H1 (cell line): ENCODE measurements at regions not wholly inside any gene's neighbourhood (a gene's known extent, or its start where the extent isn't known, plus 50 kb on each side); places are given as distances from the start of the nearest gene placed in this dataset.

Source experiments
- CTCF ChIA-PET: fragments of 300-600 bp; sonication (Branson Sonifier 250); formaldehyde crosslinking; loops from one replicate; lab custom pipeline; 2021; ENCODE audit not compliant: partially characterized antibody; lab: Charles Lee
- POLR2A ChIA-PET: fragments of 300-600 bp; sonication (Branson Sonifier 250); formaldehyde crosslinking; loops from one replicate; lab custom pipeline; 2021; ENCODE audit warnings: inconsistent platforms; ENCODE audit not compliant: partially characterized antibody; lab: Charles Lee
- DNase-seq, 2 experiments: peaks; one replicate each; pipeline versions ENCODE4 v3.0.0 to v3.0.0-alpha.2; 2010 to 2022; ENCODE audit warnings: low spot score in 2 of 2, low read depth in 1 of 2, mixed read lengths in 1 of 2
- FAIRE-seq: peaks from 2 replicates; lab custom pipeline; 2011; peaks lifted over from hg19 to GRCh38; lab: Jason Lieb, UNC
- H2AFZ ChIP-seq: 2 replicates; pipeline ENCODE4 v1.8.1; 2012; ENCODE audit warnings: low read length, inconsistent platforms
- H2AK5ac ChIP-seq: 2 replicates; pipeline ENCODE4 v1.6.1; 2013; ENCODE audit warnings: low read depth, low read length
- H2BK120ac ChIP-seq: replicated peaks from 2 replicates; pipeline ENCODE3; 2013; ENCODE audit warnings: low read depth, low read length, inconsistent platforms
- H2BK12ac ChIP-seq: 2 replicates; pipeline ENCODE4 v1.6.1; 2013; ENCODE audit warnings: low read depth, low read length
- H2BK15ac ChIP-seq: 2 replicates; pipeline ENCODE4 v1.6.1; 2013; ENCODE audit warnings: low read length
- H2BK20ac ChIP-seq: 2 replicates; pipeline ENCODE4 v1.6.1; 2013; ENCODE audit warnings: low read length
- H2BK5ac ChIP-seq: 2 replicates; pipeline ENCODE4 v1.6.1; 2013; ENCODE audit warnings: low read depth, low read length
- H3K14ac ChIP-seq: 2 replicates; pipeline ENCODE4 v1.6.1; 2013; ENCODE audit warnings: inconsistent platforms; ENCODE audit not compliant: insufficient read length
- H3K18ac ChIP-seq: 2 replicates; pipeline ENCODE4 v1.6.1; 2013; ENCODE audit warnings: low read length; ENCODE audit errors: extremely low read depth
- H3K23ac ChIP-seq: 2 replicates; pipeline ENCODE4 v1.6.1; 2013; ENCODE audit warnings: inconsistent platforms; ENCODE audit not compliant: insufficient read length
- H3K23me2 ChIP-seq: 2 replicates; pipeline ENCODE4 v1.6.1; 2013; ENCODE audit warnings: low read depth, low read length
- H3K27ac ChIP-seq: 2 replicates; pipeline ENCODE4 v1.6.1; 2011; ENCODE audit warnings: low read depth, low read length, inconsistent platforms
- H3K27me3 ChIP-seq, 4 experiments: replicated peaks in 1 of 4; 1 replicate in 1 of 4; 2 replicates in 3 of 4; pipeline versions ENCODE4 v1.6.1 to v1.8.1; 2011 to 2013; ENCODE audit warnings: low read length in 3 of 4, mild to moderate bottlenecking in 3 of 4, inconsistent platforms in 2 of 4, mixed read lengths in 2 of 4, moderate library complexity in 1 of 4; ENCODE audit not compliant: control insufficient read depth in 3 of 4, insufficient read depth in 3 of 4; ENCODE audit errors: extremely low read depth in 1 of 4
- H3K36me3 ChIP-seq, 4 experiments: 2 replicates each; pipeline versions ENCODE4 v1.6.1 to v1.8.1; 2011 to 2013; ENCODE audit warnings: mild to moderate bottlenecking in 4 of 4, low read length in 3 of 4, moderate library complexity in 2 of 4, control low read depth in 1 of 4, inconsistent platforms in 1 of 4; ENCODE audit not compliant: insufficient read depth in 4 of 4, control insufficient read depth in 2 of 4
- H3K4ac ChIP-seq: replicated peaks from 2 replicates; pipeline ENCODE3; 2013; ENCODE audit warnings: low read length, low read depth, mixed read lengths, inconsistent platforms; ENCODE audit not compliant: insufficient read length
- H3K4me1 ChIP-seq, 4 experiments: replicated peaks in 1 of 4; 1 replicate in 1 of 4; 2 replicates in 3 of 4; pipeline versions ENCODE4 v1.6.1 to v1.8.1; 2011 to 2013; ENCODE audit warnings: low read length in 3 of 4, inconsistent platforms in 2 of 4, mixed read lengths in 1 of 4; ENCODE audit not compliant: insufficient read depth in 4 of 4, control insufficient read depth in 3 of 4
- H3K4me2 ChIP-seq, 2 experiments: 2 replicates each; pipeline versions ENCODE4 v1.6.1 to v1.8.1; 2011 to 2013; ENCODE audit warnings: low read depth in 2 of 2, low read length in 2 of 2, control low read depth in 1 of 2, inconsistent platforms in 1 of 2, mild to moderate bottlenecking in 1 of 2; ENCODE audit not compliant: insufficient read depth in 1 of 2
- H3K4me3 ChIP-seq, 4 experiments: fragments of 200-600, 300-600 bp in 1 of 4; sonication (generic), shearing (Covaris generic), sonication (Bioruptor Twin) in 1 of 4; 2 replicates each; pipeline versions ENCODE4 v1.5.1 to v1.8.1; 2011 to 2016; ENCODE audit warnings: low read length in 4 of 4, low read depth in 3 of 4, control low read depth in 2 of 4, inconsistent platforms in 2 of 4, mild to moderate bottlenecking in 2 of 4, mixed read lengths in 1 of 4, moderate library complexity in 1 of 4; ENCODE audit not compliant: insufficient read depth in 2 of 4; ENCODE audit errors: extremely low read depth in 1 of 4
- H3K56ac ChIP-seq: replicated peaks from 2 replicates; pipeline ENCODE3; 2013; ENCODE audit warnings: low read depth, mild to moderate bottlenecking, mixed read lengths, low read length, inconsistent platforms; ENCODE audit not compliant: insufficient read length
- H3K79me1 ChIP-seq: 2 replicates; pipeline ENCODE4 v1.6.1; 2013; ENCODE audit warnings: low read depth, low read length, control low read depth
- H3K79me2 ChIP-seq, 2 experiments: 2 replicates each; pipeline versions ENCODE4 v1.6.1 to v1.8.1; 2012 to 2013; ENCODE audit warnings: low read length in 2 of 2, mild to moderate bottlenecking in 2 of 2, inconsistent platforms in 1 of 2; ENCODE audit not compliant: insufficient read depth in 2 of 2, control insufficient read depth in 1 of 2
- H3K9ac ChIP-seq, 4 experiments: replicated peaks in 1 of 4; 1 replicate in 1 of 4; 2 replicates in 3 of 4; pipeline versions ENCODE4 v1.6.1 to v1.8.1; 2011 to 2013; ENCODE audit warnings: low read depth in 3 of 4, low read length in 3 of 4, control low read depth in 2 of 4, mild to moderate bottlenecking in 2 of 4, moderate library complexity in 2 of 4, inconsistent platforms in 1 of 4; ENCODE audit errors: extremely low read depth in 1 of 4
- H3K9me3 ChIP-seq, 2 experiments: 2 replicates each; pipeline versions ENCODE4 v1.6.1 to v1.8.1; 2012 to 2013; ENCODE audit warnings: mild to moderate bottlenecking in 2 of 2, moderate library complexity in 2 of 2, control low read depth in 1 of 2, inconsistent platforms in 1 of 2, low read depth in 1 of 2, low read length in 1 of 2, mixed read lengths in 1 of 2; ENCODE audit not compliant: insufficient read depth in 2 of 2
- H4K20me1 ChIP-seq, 2 experiments: replicated peaks in 1 of 2; 2 replicates each; pipeline versions ENCODE3 to v1.8.1; 2011 to 2013; ENCODE audit warnings: inconsistent platforms in 2 of 2, low read length in 2 of 2, mild to moderate bottlenecking in 1 of 2; ENCODE audit not compliant: insufficient read depth in 2 of 2, control insufficient read depth in 1 of 2
- H4K5ac ChIP-seq: 2 replicates; pipeline ENCODE4 v1.6.1; 2013; ENCODE audit warnings: low read length, low read depth, mixed read lengths, inconsistent platforms; ENCODE audit not compliant: insufficient read length
- H4K8ac ChIP-seq: 2 replicates; pipeline ENCODE4 v1.8.0; 2013; ENCODE audit warnings: mild to moderate bottlenecking, moderate library complexity, low read length, inconsistent platforms; ENCODE audit not compliant: insufficient read depth; ENCODE audit errors: extremely low read depth
- H4K91ac ChIP-seq: replicated peaks from 2 replicates; pipeline ENCODE3; 2013; ENCODE audit warnings: low read length, mixed read lengths, inconsistent platforms; ENCODE audit not compliant: insufficient read length
- BACH1 ChIP-seq: IDR thresholded peaks from 2 replicates; pipeline ENCODE4 v1.6.1; 2012; ENCODE audit warnings: low read length, improper control_type of control experiment
- FOSL1 ChIP-seq: IDR thresholded peaks from 2 replicates; pipeline ENCODE4 v1.6.1; 2011; ENCODE audit warnings: mild to moderate bottlenecking, low read depth, low read length, moderate library complexity; ENCODE audit not compliant: insufficient read depth
- PHF8 ChIP-seq: fragments of 200-600 bp; sonication (generic); conservative IDR thresholded peaks from 2 replicates; pipeline ENCODE4 v1.7.1; 2012; ENCODE audit warnings: low read depth, mild to moderate bottlenecking, inconsistent platforms, low read length, moderate library complexity
- RFX5 ChIP-seq: IDR thresholded peaks from 2 replicates; pipeline ENCODE4 v1.6.1; 2011; ENCODE audit warnings: low read depth, low read length, improper control_type of control experiment, borderline replicate concordance
- SP4 ChIP-seq: IDR thresholded peaks from 2 replicates; pipeline ENCODE4 v1.6.1; 2012; ENCODE audit warnings: low read length, inconsistent platforms
- TAF1 ChIP-seq: IDR thresholded peaks from 2 replicates; pipeline ENCODE4 v1.6.1; 2011; ENCODE audit warnings: mild to moderate bottlenecking, low read depth, low read length
- YY1 ChIP-seq: IDR thresholded peaks from 2 replicates; pipeline ENCODE4 v1.6.1; 2011; ENCODE audit warnings: low read depth, mild to moderate bottlenecking, low read length
- WGBS, 2 experiments: shearing (Covaris generic) in 1 of 2; methylation state at CpG; one replicate each; pipeline versions ENCODE4 v1.1.6 to v1.1.7; 2013 to 2015; ENCODE audit warnings: low lambda C conversion rate in 2 of 2, mixed read lengths in 2 of 2, inconsistent platforms in 1 of 2, low coverage in 1 of 2, missing lambda C conversion rate in 1 of 2; ENCODE audit not compliant: insufficient replicate concordance in 2 of 2, insufficient coverage in 1 of 2, insufficient read length in 1 of 2; ENCODE audit errors: extremely low coverage in 1 of 2, missing lambda C conversion rate in 1 of 2; 5-methylcytosine and 5-hydroxymethylcytosine counted together

GRCh38 chr6:14646371-14646770, 528.8 kb downstream of the CD83 start:
- 70% methylated on average over 1 of the region's 1 CpG; no CpG with 5 or more reads in 1 of the 2 experiments for WGBS, 2 experiments
- CTCF ChIA-PET, result no interaction called here
- no peak for DNase-seq
- TF ChIP-seq FOSL1 (no peak), TAF1 (no peak), RFX5 (no peak), BACH1 (no peak), YY1 (no peak), SP4 (no peak), PHF8 (no peak)

More at GRCh38 chr6:14646371-14646770, 528.8 kb downstream of the CD83 start:
- H2BK120ac ChIP-seq, result no peak overlapping the region
- no peak overlapping the region for H3K4me3 ChIP-seq
- no peak overlapping the region for H4K5ac ChIP-seq
- no peak overlapping the region for H2BK15ac ChIP-seq
- no peak for FAIRE-seq
- no peak overlapping the region for H2AK5ac ChIP-seq
- POLR2A ChIA-PET, result no interaction called here
- no peak overlapping the region for H2AFZ ChIP-seq
- no peak overlapping the region for H3K9ac ChIP-seq
- H4K91ac ChIP-seq, result no peak overlapping the region
- no peak overlapping the region for H3K27ac ChIP-seq
- no peak overlapping the region for H4K8ac ChIP-seq
- H3K9me3 ChIP-seq, result no peaks in the 10 kb centered on the region
- no peak overlapping the region for H3K4me2 ChIP-seq
- H2BK20ac ChIP-seq, result no peak overlapping the region
- H3K23me2 ChIP-seq, result peaks cover under 1% of the 10 kb centered on the region; the same call in 1 of the 2 replicates
- H3K18ac ChIP-seq, result no peak overlapping the region
- no peak overlapping the region for H3K14ac ChIP-seq
- H3K4me1 ChIP-seq, result peaks cover 4 to 10% (median 7%) of the 10 kb centered on the region in 4 experiments
- no peaks in the 10 kb centered on the region for H3K36me3 ChIP-seq
- H3K56ac ChIP-seq, result no peak overlapping the region
- no peaks in the 10 kb centered on the region for H3K79me1 ChIP-seq
- H3K79me2 ChIP-seq, result no peaks in the 10 kb centered on the region
- no peak overlapping the region for H3K4ac ChIP-seq
- no peak overlapping the region for H2BK5ac ChIP-seq
- H3K27me3 ChIP-seq, result peaks cover 0 to 2% (median 0%) of the 10 kb centered on the region in 4 experiments; a peak in 1 of 7 replicates
- no peak overlapping the region for H3K23ac ChIP-seq
- H2BK12ac ChIP-seq, result no peak overlapping the region
- H4K20me1 ChIP-seq, result no peaks in the 10 kb centered on the region
